Activated CD8-positive, alpha-beta T cell treated with anti-CD3 and anti-CD28 coated beads for 36 hours (primary cell): ENCODE measurements at regions not wholly inside any gene's neighbourhood (a gene's known extent, or its start where the extent isn't known, plus 50 kb on each side); places are given as distances from the start of the nearest gene placed in this dataset.

Experiments
- ATAC-seq: fragments of 200-7000 bp; cut with Tn5 transposase; one replicate; pipeline ENCODE4 v1.10.0; 2021; ENCODE audit warnings: mild to moderate bottlenecking, moderate library complexity
- CTCF ChIA-PET: fragments of 350-600 bp; sonication (Branson Sonifier 250); formaldehyde crosslinking; loops from one replicate; lab custom pipeline; 2021; ENCODE audit warnings: antibody characterized with exemption; lab: Charles Lee
- POLR2A ChIA-PET: fragments of 350-600 bp; sonication (Branson Sonifier 250); formaldehyde crosslinking; loops from one replicate; lab custom pipeline; 2021; ENCODE audit warnings: antibody characterized with exemption; lab: Charles Lee
- DNase-seq: peaks from one replicate; pipeline ENCODE4 v3.0.0-alpha.2; 2020
- H3K27ac Mint-ChIP-seq: one replicate; pipeline ENCODE4 v1.8.0; 2021; ENCODE audit warnings: mild to moderate bottlenecking, mixed read lengths
- H3K27me3 Mint-ChIP-seq: one replicate; pipeline ENCODE4 v1.8.0; 2021; ENCODE audit warnings: mixed read lengths
- H3K36me3 Mint-ChIP-seq: one replicate; pipeline ENCODE4 v1.8.0; 2021; ENCODE audit warnings: low read depth, mixed read lengths
- H3K4me1 Mint-ChIP-seq: one replicate; pipeline ENCODE4 v1.8.0; 2021; ENCODE audit warnings: low read depth, mixed read lengths
- H3K4me3 Mint-ChIP-seq: one replicate; pipeline ENCODE4 v1.8.0; 2021; ENCODE audit warnings: mild to moderate bottlenecking, moderate library complexity, mixed read lengths
- H3K9me3 Mint-ChIP-seq: one replicate; pipeline ENCODE4 v1.8.0; 2021; ENCODE audit warnings: mixed read lengths
- intact Hi-C: fragments of 100-400 bp; cut with micrococcal nuclease; formaldehyde crosslinking; loops from one replicate; pipeline ENCODE4 v1.10.0; 2022
- TF ChIP-seq, protein P1 (sequence below): fragments of 200-600 bp; IDR thresholded peaks from one replicate; pipeline ENCODE4 v1.8.0; 2022; ENCODE audit warnings: antibody characterized with exemption, mild to moderate bottlenecking

DNA sequence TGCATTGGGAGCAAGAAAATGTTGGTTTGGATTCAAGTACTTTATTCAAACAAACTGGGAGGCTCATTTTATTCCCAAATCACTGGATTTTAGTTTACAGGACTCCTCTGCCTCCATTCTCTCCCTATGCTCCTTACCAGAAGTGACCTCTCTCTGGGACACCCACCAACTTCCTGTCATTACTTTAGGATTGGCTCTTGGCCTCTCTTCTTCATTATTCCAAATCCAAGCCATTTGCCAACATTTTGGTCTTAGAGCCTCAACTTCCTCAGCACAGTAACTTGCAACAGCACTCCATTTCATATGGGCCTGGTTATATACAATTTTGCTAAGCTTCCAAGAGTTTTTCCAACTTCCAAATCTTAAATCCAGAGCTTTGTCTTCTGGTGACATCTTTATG lies 432.1 kb downstream of the NR2F2 start:
- TF ChIP-seq, protein P1, sequence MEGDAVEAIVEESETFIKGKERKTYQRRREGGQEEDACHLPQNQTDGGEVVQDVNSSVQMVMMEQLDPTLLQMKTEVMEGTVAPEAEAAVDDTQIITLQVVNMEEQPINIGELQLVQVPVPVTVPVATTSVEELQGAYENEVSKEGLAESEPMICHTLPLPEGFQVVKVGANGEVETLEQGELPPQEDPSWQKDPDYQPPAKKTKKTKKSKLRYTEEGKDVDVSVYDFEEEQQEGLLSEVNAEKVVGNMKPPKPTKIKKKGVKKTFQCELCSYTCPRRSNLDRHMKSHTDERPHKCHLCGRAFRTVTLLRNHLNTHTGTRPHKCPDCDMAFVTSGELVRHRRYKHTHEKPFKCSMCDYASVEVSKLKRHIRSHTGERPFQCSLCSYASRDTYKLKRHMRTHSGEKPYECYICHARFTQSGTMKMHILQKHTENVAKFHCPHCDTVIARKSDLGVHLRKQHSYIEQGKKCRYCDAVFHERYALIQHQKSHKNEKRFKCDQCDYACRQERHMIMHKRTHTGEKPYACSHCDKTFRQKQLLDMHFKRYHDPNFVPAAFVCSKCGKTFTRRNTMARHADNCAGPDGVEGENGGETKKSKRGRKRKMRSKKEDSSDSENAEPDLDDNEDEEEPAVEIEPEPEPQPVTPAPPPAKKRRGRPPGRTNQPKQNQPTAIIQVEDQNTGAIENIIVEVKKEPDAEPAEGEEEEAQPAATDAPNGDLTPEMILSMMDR: no peak
- Mint-ChIP-seq H3K4me1 (no peaks in the 10 kb centered on the region), H3K27ac (no peak overlapping the region), H3K27me3 (no peaks in the 10 kb centered on the region), H3K36me3 (no peaks in the 10 kb centered on the region), H3K9me3 (no peaks in the 10 kb centered on the region), H3K4me3 (no peak overlapping the region)
- intact Hi-C loops: no loop called here
- ChIA-PET POLR2A (no interaction called here), CTCF (no interaction called here)
- DNase-seq (no peak), ATAC-seq (no peak)

DNA sequence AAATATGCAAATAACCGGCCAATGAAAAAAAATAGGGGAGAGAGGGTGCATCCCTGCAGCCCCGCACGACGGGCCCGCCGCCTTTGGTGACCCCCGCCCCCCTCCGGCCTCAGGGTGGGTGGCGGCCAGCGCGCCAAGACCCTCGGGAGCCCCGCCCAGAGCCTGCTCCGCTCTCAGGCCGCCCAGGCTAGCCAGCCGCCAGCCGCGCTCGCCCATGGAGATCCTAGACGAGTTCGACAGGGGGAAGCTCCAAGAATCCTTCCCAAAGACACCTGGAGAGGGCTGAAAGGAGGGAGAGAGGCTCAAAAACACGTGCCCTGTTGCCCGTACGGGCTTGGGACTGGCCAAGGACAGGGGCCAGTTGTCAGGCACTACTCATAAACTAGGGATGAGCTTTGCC lies 434.0 kb downstream of the NR2F2 start:
- ChIA-PET POLR2A (no interaction called here), CTCF (no interaction called here)
- Mint-ChIP-seq H3K27me3 (no peaks in the 10 kb centered on the region), H3K4me3 (no peak overlapping the region), H3K9me3 (no peaks in the 10 kb centered on the region), H3K36me3 (no peaks in the 10 kb centered on the region), H3K27ac (no peak overlapping the region), H3K4me1 (no peaks in the 10 kb centered on the region)
- intact Hi-C loops: no loop called here
- no peak for DNase-seq
- no peak for ATAC-seq
- TF ChIP-seq, protein P1: no peak

DNA sequence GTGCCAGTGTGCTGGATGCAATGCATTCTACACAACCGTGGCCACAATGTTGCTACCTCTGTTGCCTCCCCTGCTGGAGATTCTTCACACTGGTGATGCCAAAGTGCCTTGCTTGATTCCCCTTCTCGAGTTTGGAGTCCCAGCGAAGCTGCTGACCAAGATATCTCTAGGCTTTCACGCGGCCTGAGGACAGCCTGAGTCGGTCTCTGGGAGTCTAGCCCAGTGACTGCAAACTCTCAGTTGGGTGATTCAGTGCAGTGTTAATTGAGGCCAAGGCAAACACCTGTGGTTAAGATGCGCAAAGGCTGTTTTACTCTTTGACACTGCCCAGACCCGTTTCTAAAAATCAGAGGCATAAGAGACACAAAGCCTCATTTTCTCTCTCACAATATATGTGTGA lies 434.4 kb downstream of the NR2F2 start:
- no peak for DNase-seq
- POLR2A ChIA-PET: no interaction called here
- no peak for ATAC-seq
- Mint-ChIP-seq H3K36me3 (no peaks in the 10 kb centered on the region), H3K9me3 (no peaks in the 10 kb centered on the region), H3K4me3 (no peak overlapping the region), H3K27ac (no peak overlapping the region), H3K27me3 (no peaks in the 10 kb centered on the region), H3K4me1 (no peaks in the 10 kb centered on the region)
- TF ChIP-seq, protein P1: no peak
- intact Hi-C loops: no loop called here
- CTCF ChIA-PET: no interaction called here

GRCh38 chr15:96766366-96766765 lies 435.9 kb downstream of the NR2F2 start:
- ATAC-seq (no peak), DNase-seq (no peak)
- no peak overlapping the region for H3K27ac Mint-ChIP-seq
- no peaks in the 10 kb centered on the region for H3K9me3 Mint-ChIP-seq
- TF ChIP-seq, protein P1: no peak
- ChIA-PET POLR2A (no interaction called here), CTCF (no interaction called here)
- no peaks in the 10 kb centered on the region for H3K36me3 Mint-ChIP-seq
- H3K4me3 Mint-ChIP-seq: no peak overlapping the region
- intact Hi-C loops: no loop called here
- no peaks in the 10 kb centered on the region for H3K27me3 Mint-ChIP-seq
- H3K4me1 Mint-ChIP-seq: no peaks in the 10 kb centered on the region

DNA sequence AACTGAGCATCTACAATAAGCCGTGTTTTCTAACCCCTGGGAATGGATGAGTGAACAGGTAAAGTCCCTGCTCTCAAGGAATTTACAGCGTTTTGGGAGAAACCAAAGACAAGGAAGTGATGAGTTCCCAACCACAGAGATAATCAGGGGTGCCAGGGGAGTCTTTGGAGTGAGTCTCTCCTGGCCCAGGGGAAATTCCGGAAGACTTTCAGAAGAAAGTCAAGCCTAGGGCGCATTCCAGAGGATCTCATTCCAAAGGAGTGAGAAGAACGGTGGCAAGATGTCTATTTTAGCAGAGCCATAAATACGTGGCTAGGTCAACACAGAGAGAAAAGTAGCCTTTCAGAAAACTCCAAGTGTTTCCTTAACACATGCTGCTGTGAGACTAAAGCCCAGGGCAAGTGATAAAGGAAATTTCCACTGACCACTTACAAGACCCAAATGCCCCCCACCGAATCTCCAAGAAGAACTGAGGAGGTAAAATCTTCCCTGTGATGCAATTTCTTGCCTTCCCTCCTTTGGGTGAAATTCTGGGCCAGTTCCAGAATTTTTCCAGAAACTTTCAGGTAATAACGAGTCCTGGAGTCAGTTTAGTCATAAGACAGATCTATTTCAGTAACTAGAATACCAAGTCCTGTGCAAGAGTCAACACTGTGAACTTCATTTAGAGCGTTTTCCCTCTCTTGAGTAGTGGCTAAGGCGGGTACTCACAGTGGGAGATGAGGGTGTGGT lies 437.4 kb downstream of the NR2F2 start:
- intact Hi-C loops: no loop called here
- Mint-ChIP-seq H3K36me3 (no peaks in the 10 kb centered on the region), H3K4me1 (no peaks in the 10 kb centered on the region), H3K4me3 (no peak overlapping the region), H3K27me3 (no peaks in the 10 kb centered on the region), H3K9me3 (no peaks in the 10 kb centered on the region), H3K27ac (no peak overlapping the region)
- TF ChIP-seq, protein P1: no peak
- POLR2A ChIA-PET: no interaction called here
- DNase-seq: no peak
- CTCF ChIA-PET: no interaction called here
- ATAC-seq: no peak
